Memory B cell (primary cell): ENCODE measurements at regions not wholly inside any gene's neighbourhood (a gene's known extent, or its start where the extent isn't known, plus 50 kb on each side); places are given as distances from the start of the nearest gene placed in this dataset.
"Not testable (repeated sequence)": the region's sequence is repeated elsewhere in the genome, so short reads cannot be mapped to it uniquely, and the experiment has no call there.

ENCODE experiments used
- ATAC-seq: fragments of 150-1000 bp; cut with Tn5 transposase; 2 replicates; pipeline ENCODE4 v1.10.0; 2021; ENCODE audit warnings: low read depth, mild to moderate bottlenecking, moderate library complexity
- DNase-seq, 2 donors: peaks; one replicate each; pipeline ENCODE4 v3.0.0; 2022; ENCODE audit warnings: low spot score in 2 of 2
- H3K27ac Mint-ChIP-seq: one replicate; pipeline ENCODE4 v1.8.0; 2022; ENCODE audit warnings: mild to moderate bottlenecking, moderate library complexity, mixed read lengths
- H3K27me3 Mint-ChIP-seq: one replicate; pipeline ENCODE4 v1.8.0; 2022; ENCODE audit warnings: mixed read lengths
- H3K36me3 Mint-ChIP-seq: one replicate; pipeline ENCODE4 v1.8.0; 2022; ENCODE audit warnings: mild to moderate bottlenecking, mixed read lengths
- H3K4me1 Mint-ChIP-seq: one replicate; pipeline ENCODE4 v1.8.0; 2022; ENCODE audit warnings: mixed read lengths
- H3K4me3 Mint-ChIP-seq: one replicate; pipeline ENCODE4 v1.8.0; 2022; ENCODE audit warnings: mild to moderate bottlenecking, moderate library complexity, mixed read lengths
- H3K9me3 Mint-ChIP-seq: one replicate; pipeline ENCODE4 v1.8.0; 2022; ENCODE audit warnings: mixed read lengths

GRCh38 chr7:77484785-77485184 is 52.3 kb upstream of the PTPN12 start:
- Mint-ChIP-seq H3K27me3 (peaks cover 4% of the 10 kb centered on the region), H3K27ac (no peak overlapping the region), H3K36me3 (no peaks in the 10 kb centered on the region), H3K4me3 (no peak overlapping the region), H3K4me1 (peaks cover 3% of the 10 kb centered on the region), H3K9me3 (no peaks in the 10 kb centered on the region)
- ATAC-seq (no peak), DNase-seq (no peak)

GRCh38 chr7:77482015-77482414 is 55.1 kb upstream of the PTPN12 start:
- no peak for ATAC-seq
- Mint-ChIP-seq H3K9me3 (no peaks in the 10 kb centered on the region), H3K4me1 (peaks cover 3% of the 10 kb centered on the region), H3K27ac (no peak overlapping the region), H3K36me3 (no peaks in the 10 kb centered on the region), H3K27me3 (peaks cover 3% of the 10 kb centered on the region), H3K4me3 (no peak overlapping the region)
- DNase-seq = no peak

- DNase-seq (no peak), ATAC-seq (peak; percentile 63)
- H3K27ac Mint-ChIP-seq = no peak overlapping the region
- peaks cover 3% of the 10 kb centered on the region for H3K27me3 Mint-ChIP-seq
- peaks cover 3% of the 10 kb centered on the region for H3K4me1 Mint-ChIP-seq
- no peaks in the 10 kb centered on the region for H3K36me3 Mint-ChIP-seq
- no peak overlapping the region for H3K4me3 Mint-ChIP-seq
- no peaks in the 10 kb centered on the region for H3K9me3 Mint-ChIP-seq
These were observed 55.5 kb upstream of the PTPN12 start for GRCh38 chr7:77481615-77482014.

- H3K27me3 Mint-ChIP-seq, H3K4me1 Mint-ChIP-seq, DNase-seq, ATAC-seq, H3K36me3 Mint-ChIP-seq, H3K4me3 Mint-ChIP-seq, H3K27ac Mint-ChIP-seq, H3K9me3 Mint-ChIP-seq: not testable (repeated sequence)
These were observed 56.9 kb upstream of the PTPN12 start for GRCh38 chr7:77480102-77480627.

- H3K4me1 Mint-ChIP-seq = peaks cover 7% of the 10 kb centered on the region
- peak overlapping the region; percentile 7 for H3K27ac Mint-ChIP-seq
- ATAC-seq (no peak), DNase-seq (no peak)
- H3K27me3 Mint-ChIP-seq = no peaks in the 10 kb centered on the region
- no peaks in the 10 kb centered on the region for H3K9me3 Mint-ChIP-seq
- H3K4me3 Mint-ChIP-seq = no peak overlapping the region
- no peaks in the 10 kb centered on the region for H3K36me3 Mint-ChIP-seq
These were observed 57.5 kb upstream of the PTPN12 start for GRCh38 chr7:77479536-77480088.

GRCh38 chr7:77476871-77477270 is 60.2 kb upstream of the PTPN12 start:
- Mint-ChIP-seq H3K27me3 (no peaks in the 10 kb centered on the region), H3K4me1 (peaks cover 10% of the 10 kb centered on the region), H3K36me3 (no peaks in the 10 kb centered on the region), H3K4me3 (no peak overlapping the region), H3K9me3 (no peaks in the 10 kb centered on the region), H3K27ac (no peak overlapping the region)
- no peak for DNase-seq
- ATAC-seq = no peak

GRCh38 chr7:77475181-77475580 is 59.0 kb upstream of the GSAP start:
- Mint-ChIP-seq H3K27me3 (no peaks in the 10 kb centered on the region), H3K27ac (no peak overlapping the region), H3K9me3 (no peaks in the 10 kb centered on the region), H3K4me1 (peaks cover 7% of the 10 kb centered on the region), H3K4me3 (no peak overlapping the region), H3K36me3 (no peaks in the 10 kb centered on the region)
- ATAC-seq (no peak), DNase-seq (no peak)

GRCh38 chr7:77474756-77475155 is 58.6 kb upstream of the GSAP start:
- no peak for ATAC-seq
- H3K27me3 Mint-ChIP-seq = no peaks in the 10 kb centered on the region
- no peaks in the 10 kb centered on the region for H3K36me3 Mint-ChIP-seq
- H3K27ac Mint-ChIP-seq = no peak overlapping the region
- no peak for DNase-seq
- peaks cover 7% of the 10 kb centered on the region for H3K4me1 Mint-ChIP-seq
- no peak overlapping the region for H3K4me3 Mint-ChIP-seq
- no peaks in the 10 kb centered on the region for H3K9me3 Mint-ChIP-seq

- H3K4me3 Mint-ChIP-seq = no peak overlapping the region
- DNase-seq (no peak), ATAC-seq (no peak)
- H3K36me3 Mint-ChIP-seq = peaks cover 2% of the 10 kb centered on the region
- peaks cover 2% of the 10 kb centered on the region for H3K9me3 Mint-ChIP-seq
- peaks cover 7% of the 10 kb centered on the region for H3K4me1 Mint-ChIP-seq
- H3K27me3 Mint-ChIP-seq = no peaks in the 10 kb centered on the region
- no peak overlapping the region for H3K27ac Mint-ChIP-seq
These were observed 57.3 kb upstream of the GSAP start for GRCh38 chr7:77473229-77474005.

GRCh38 chr7:77469927-77470326 is 53.8 kb upstream of the GSAP start:
- DNase-seq (no peak), ATAC-seq (no peak)
- Mint-ChIP-seq H3K27ac (no peak overlapping the region), H3K9me3 (peaks cover 2% of the 10 kb centered on the region), H3K4me3 (no peak overlapping the region), H3K27me3 (no peaks in the 10 kb centered on the region), H3K4me1 (peaks cover 9% of the 10 kb centered on the region), H3K36me3 (peaks cover 2% of the 10 kb centered on the region)

GRCh38 chr7:77467408-77467807 is 51.3 kb upstream of the GSAP start:
- peaks cover 18% of the 10 kb centered on the region for H3K4me1 Mint-ChIP-seq
- peaks cover 2% of the 10 kb centered on the region for H3K9me3 Mint-ChIP-seq
- H3K36me3 Mint-ChIP-seq = peaks cover 2% of the 10 kb centered on the region
- DNase-seq (no peak), ATAC-seq (no peak)
- no peaks in the 10 kb centered on the region for H3K27me3 Mint-ChIP-seq
- no peak overlapping the region for H3K4me3 Mint-ChIP-seq
- H3K27ac Mint-ChIP-seq = no peak overlapping the region

GRCh38 chr7:77466450-77466849 is 50.3 kb upstream of the GSAP start:
- Mint-ChIP-seq H3K27me3 (no peaks in the 10 kb centered on the region), H3K27ac (no peak overlapping the region), H3K4me3 (no peak overlapping the region), H3K9me3 (peaks cover 2% of the 10 kb centered on the region), H3K36me3 (peaks cover 2% of the 10 kb centered on the region), H3K4me1 (peaks cover 18% of the 10 kb centered on the region)
- peak; percentile 27 for ATAC-seq
- no peak for DNase-seq
